ENCODE measurements at regions not wholly inside any gene's neighbourhood (a gene's known extent, or its start where the extent isn't known, plus 50 kb on each side); places are given as distances from the start of the nearest gene placed in this dataset.
"Not testable (repeated sequence)": the region's sequence is repeated elsewhere in the genome, so short reads cannot be mapped to it uniquely, and the experiment has no call there.

- DNase-seq (ENCODE audit: low read depth, low spot score): no peak
These were observed 874.3 kb upstream of the ZEB2 start for GRCh38 chr2:145394181-145394580.

- no peak for DNase-seq (ENCODE audit: low read depth, low spot score)
These were observed 867.1 kb upstream of the ZEB2 start for GRCh38 chr2:145386973-145387372.

GRCh38 chr2:145383961-145384360, 864.0 kb upstream of the ZEB2 start:
- DNase-seq (ENCODE audit: low read depth, low spot score): no peak

GRCh38 chr2:145380436-145381017, 860.6 kb upstream of the ZEB2 start:
- peak; percentile 66 for DNase-seq (ENCODE audit: low read depth, low spot score)

- DNase-seq (ENCODE audit: low read depth, low spot score): no peak
These were observed 860.0 kb upstream of the ZEB2 start for GRCh38 chr2:145379934-145380333.

GRCh38 chr2:145374165-145374564, 854.2 kb upstream of the ZEB2 start:
- DNase-seq (ENCODE audit: low read depth, low spot score): no peak

GRCh38 chr2:145367334-145367733, 847.4 kb upstream of the ZEB2 start:
- not testable (repeated sequence) for DNase-seq (ENCODE audit: low read depth, low spot score)

- DNase-seq (ENCODE audit: low read depth, low spot score): no peak
These were observed 846.4 kb upstream of the ZEB2 start for GRCh38 chr2:145366341-145366740.

GRCh38 chr2:145360129-145360790, 840.3 kb upstream of the ZEB2 start:
- DNase-seq (ENCODE audit: low read depth, low spot score): no peak

GRCh38 chr2:145359561-145359960, 839.6 kb upstream of the ZEB2 start:
- no peak for DNase-seq (ENCODE audit: low read depth, low spot score)

- no peak for DNase-seq (ENCODE audit: low read depth, low spot score)
These were observed 836.1 kb upstream of the ZEB2 start for GRCh38 chr2:145356056-145356455.

GRCh38 chr2:145352484-145352883, 832.6 kb upstream of the ZEB2 start:
- DNase-seq (ENCODE audit: low read depth, low spot score): no peak

- DNase-seq (ENCODE audit: low read depth, low spot score): no peak
These were observed 832.0 kb upstream of the ZEB2 start for GRCh38 chr2:145351864-145352425.

GRCh38 chr2:145350011-145350410, 830.1 kb upstream of the ZEB2 start:
- DNase-seq (ENCODE audit: low read depth, low spot score): no peak

- no peak for DNase-seq (ENCODE audit: low read depth, low spot score)
These were observed 824.3 kb upstream of the ZEB2 start for GRCh38 chr2:145344076-145344724.

GRCh38 chr2:145343287-145343686, 823.4 kb upstream of the ZEB2 start:
- DNase-seq (ENCODE audit: low read depth, low spot score): no peak

GRCh38 chr2:145341536-145341935, 821.6 kb upstream of the ZEB2 start:
- DNase-seq (ENCODE audit: low read depth, low spot score): no peak

- DNase-seq (ENCODE audit: low read depth, low spot score): no peak
These were observed 819.7 kb upstream of the ZEB2 start for GRCh38 chr2:145339646-145340045.

- DNase-seq (ENCODE audit: low read depth, low spot score): no peak
These were observed 812.4 kb upstream of the ZEB2 start for GRCh38 chr2:145332210-145332898.

- DNase-seq (ENCODE audit: low read depth, low spot score): no peak
These were observed 810.1 kb upstream of the ZEB2 start for GRCh38 chr2:145329971-145330370.

GRCh38 chr2:145325485-145325884, 805.6 kb upstream of the ZEB2 start:
- DNase-seq (ENCODE audit: low read depth, low spot score): no peak

- DNase-seq (ENCODE audit: low read depth, low spot score): no peak
These were observed 804.8 kb upstream of the ZEB2 start for GRCh38 chr2:145324748-145325147.
